KG1 (cell line): ENCODE measurements at regions not wholly inside any gene's neighbourhood (a gene's known extent, or its start where the extent isn't known, plus 50 kb on each side); places are given as distances from the start of the nearest gene placed in this dataset.

ENCODE experiments used
- DNase-seq: peaks from one replicate; lab custom pipeline; 2025; lab: John Stamatoyannopoulos, UW

- DNase-seq, result no peak
Measured at GRCh38 chr14:96727980-96728717, 69.0 kb upstream of the VRK1 start.

- DNase-seq, result no peak
Measured at GRCh38 chr14:96729889-96730288, 67.3 kb upstream of the VRK1 start.

GRCh38 chr14:96730386-96730785 lies 66.8 kb upstream of the VRK1 start:
- no peak for DNase-seq

GRCh38 chr14:96734076-96734622 lies 63.0 kb upstream of the VRK1 start:
- DNase-seq, result no peak

- DNase-seq, result no peak
Measured at GRCh38 chr14:96735526-96735925, 61.7 kb upstream of the VRK1 start.

GRCh38 chr14:96736439-96736838 lies 60.7 kb upstream of the VRK1 start:
- DNase-seq, result no peak

- no peak for DNase-seq
Measured at GRCh38 chr14:96737881-96738280, 59.3 kb upstream of the VRK1 start.

- no peak for DNase-seq
Measured at GRCh38 chr14:96739200-96739910, 57.8 kb upstream of the VRK1 start.

- DNase-seq, result peak; percentile 28
Measured at GRCh38 chr14:96741151-96741977, 55.8 kb upstream of the VRK1 start.

GRCh38 chr14:96744262-96744661 lies 52.9 kb upstream of the VRK1 start:
- DNase-seq, result no peak

GRCh38 chr14:96745500-96746051 lies 51.6 kb upstream of the VRK1 start:
- no peak for DNase-seq

GRCh38 chr14:96746101-96746500 lies 51.1 kb upstream of the VRK1 start:
- no peak for DNase-seq

GRCh38 chr14:96747006-96747405 lies 50.2 kb upstream of the VRK1 start:
- no peak for DNase-seq
